ENCODE measurements at regions not wholly inside any gene's neighbourhood (a gene's known extent, or its start where the extent isn't known, plus 50 kb on each side); places are given as distances from the start of the nearest gene placed in this dataset.

DNA sequence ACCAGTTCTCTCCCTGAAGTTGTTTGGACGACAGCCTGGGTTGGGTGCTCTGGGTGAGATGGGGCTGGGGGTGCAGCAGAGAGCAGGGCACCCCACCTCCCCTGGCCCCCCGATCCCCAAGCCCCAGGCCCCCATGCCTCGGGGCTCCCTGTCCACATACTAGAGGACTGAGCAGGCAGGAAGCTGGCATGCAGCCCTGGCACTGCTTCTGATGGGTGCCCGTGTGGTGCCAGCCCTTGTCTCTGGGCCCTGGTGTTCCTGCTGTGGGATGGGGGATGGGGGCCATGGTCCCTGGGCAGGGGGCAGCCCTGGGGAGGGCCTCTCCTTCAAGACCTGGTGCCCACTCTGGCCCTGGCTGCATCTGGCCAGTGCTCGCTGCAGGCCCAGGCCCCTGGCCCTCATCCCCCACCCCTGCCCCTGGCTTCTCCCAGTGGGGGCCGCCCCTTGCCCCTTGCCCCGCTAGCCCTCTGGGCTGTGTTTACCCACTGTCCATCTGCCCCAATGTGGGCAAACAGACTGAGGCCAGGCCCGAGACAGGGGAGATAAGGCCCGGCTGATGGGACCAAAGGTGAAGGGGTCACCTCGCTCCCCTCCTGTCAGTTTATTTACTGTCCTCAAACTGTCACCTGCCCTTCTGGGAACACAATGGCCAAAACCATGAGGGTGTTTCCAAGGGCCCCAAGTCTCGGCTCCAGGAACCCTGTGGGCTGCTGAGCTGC, 67.3 kb upstream of the RXRA start:
- TF ChIP-seq, protein P1, sequence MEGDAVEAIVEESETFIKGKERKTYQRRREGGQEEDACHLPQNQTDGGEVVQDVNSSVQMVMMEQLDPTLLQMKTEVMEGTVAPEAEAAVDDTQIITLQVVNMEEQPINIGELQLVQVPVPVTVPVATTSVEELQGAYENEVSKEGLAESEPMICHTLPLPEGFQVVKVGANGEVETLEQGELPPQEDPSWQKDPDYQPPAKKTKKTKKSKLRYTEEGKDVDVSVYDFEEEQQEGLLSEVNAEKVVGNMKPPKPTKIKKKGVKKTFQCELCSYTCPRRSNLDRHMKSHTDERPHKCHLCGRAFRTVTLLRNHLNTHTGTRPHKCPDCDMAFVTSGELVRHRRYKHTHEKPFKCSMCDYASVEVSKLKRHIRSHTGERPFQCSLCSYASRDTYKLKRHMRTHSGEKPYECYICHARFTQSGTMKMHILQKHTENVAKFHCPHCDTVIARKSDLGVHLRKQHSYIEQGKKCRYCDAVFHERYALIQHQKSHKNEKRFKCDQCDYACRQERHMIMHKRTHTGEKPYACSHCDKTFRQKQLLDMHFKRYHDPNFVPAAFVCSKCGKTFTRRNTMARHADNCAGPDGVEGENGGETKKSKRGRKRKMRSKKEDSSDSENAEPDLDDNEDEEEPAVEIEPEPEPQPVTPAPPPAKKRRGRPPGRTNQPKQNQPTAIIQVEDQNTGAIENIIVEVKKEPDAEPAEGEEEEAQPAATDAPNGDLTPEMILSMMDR (IDR thresholded peaks at IDR 0.05): no peak
- no peak for TF ChIP-seq ZFX (IDR thresholded peaks at IDR 0.05; ENCODE audit: borderline replicate concordance)

Data from 22Rv1 (cell line).